Uterus (tissue), 2 donors: ENCODE measurements at regions not wholly inside any gene's neighbourhood (a gene's known extent, or its start where the extent isn't known, plus 50 kb on each side); places are given as distances from the start of the nearest gene placed in this dataset.

Experiments
- CTCF ChIP-seq, 4 experiments: fragments of 200-600 bp in 2 of 4; fragments of 450-650 bp in 2 of 4; sonication (generic) in 2 of 4; IDR thresholded peaks; one replicate each; pipeline ENCODE4 v1.5.1; 2016 to 2019; ENCODE audit warnings: antibody characterized with exemption in 4 of 4, mild to moderate bottlenecking in 2 of 4, moderate library complexity in 1 of 4
- POLR2A ChIP-seq, 2 donors: fragments of 450-650 bp; IDR thresholded peaks; one replicate each; pipeline ENCODE4 v1.6.1; 2016; ENCODE audit warnings: antibody characterized with exemption in 2 of 2, mild to moderate bottlenecking in 1 of 2, moderate library complexity in 1 of 2

GRCh38 chr6:26211963-26212362 lies 124.7 kb downstream of the HFE start:
- TF ChIP-seq CTCF (IDR thresholded peaks at IDR 0.05) (no peak), POLR2A (IDR thresholded peaks at IDR 0.05) (no peak)
